Urinary bladder (tissue), 3 donors: ENCODE measurements at regions not wholly inside any gene's neighbourhood (a gene's known extent, or its start where the extent isn't known, plus 50 kb on each side); places are given as distances from the start of the nearest gene placed in this dataset.
"Not testable (repeated sequence)": the region's sequence is repeated elsewhere in the genome, so short reads cannot be mapped to it uniquely, and the experiment has no call there.

Experiments used
- DNase-seq: peaks from one replicate; pipeline ENCODE4 v3.0.0-alpha.2; 2015; ENCODE audit errors: extremely low spot score
- H3K27ac ChIP-seq: one replicate; pipeline ENCODE4 v1.5.1; 2013; ENCODE audit warnings: low read depth, mild to moderate bottlenecking, moderate library complexity
- H3K36me3 ChIP-seq: one replicate; pipeline ENCODE4 v1.6.1; 2013; ENCODE audit warnings: mild to moderate bottlenecking, moderate library complexity; ENCODE audit not compliant: insufficient read depth
- H3K4me1 ChIP-seq: one replicate; pipeline ENCODE4 v1.6.1; 2013; ENCODE audit warnings: mild to moderate bottlenecking, moderate library complexity; ENCODE audit not compliant: insufficient read depth
- H3K4me3 ChIP-seq: one replicate; pipeline ENCODE4 v1.5.1; 2013; ENCODE audit warnings: low read depth, low read length
- WGBS: extraction: QIAGEN DNeasy Blood & Tissue Kit; methylation state at CpG from one replicate; pipeline ENCODE4 v1.1.7; 2013; 5-methylcytosine and 5-hydroxymethylcytosine counted together
- donor health status: healthy with polysubstance abuse.
- donor health status: healthy.

- WGBS: 81% methylated on average over 4 of the region's 4 CpGs
- DNase-seq: no peak
- no peak overlapping the region for H3K27ac ChIP-seq
- no peaks in the 10 kb centered on the region for H3K36me3 ChIP-seq
- no peak overlapping the region for H3K4me3 ChIP-seq
- no peaks in the 10 kb centered on the region for H3K4me1 ChIP-seq
These were observed 155.8 kb downstream of the TBC1D2B start for GRCh38 chr15:77921664-77922063.

DNA sequence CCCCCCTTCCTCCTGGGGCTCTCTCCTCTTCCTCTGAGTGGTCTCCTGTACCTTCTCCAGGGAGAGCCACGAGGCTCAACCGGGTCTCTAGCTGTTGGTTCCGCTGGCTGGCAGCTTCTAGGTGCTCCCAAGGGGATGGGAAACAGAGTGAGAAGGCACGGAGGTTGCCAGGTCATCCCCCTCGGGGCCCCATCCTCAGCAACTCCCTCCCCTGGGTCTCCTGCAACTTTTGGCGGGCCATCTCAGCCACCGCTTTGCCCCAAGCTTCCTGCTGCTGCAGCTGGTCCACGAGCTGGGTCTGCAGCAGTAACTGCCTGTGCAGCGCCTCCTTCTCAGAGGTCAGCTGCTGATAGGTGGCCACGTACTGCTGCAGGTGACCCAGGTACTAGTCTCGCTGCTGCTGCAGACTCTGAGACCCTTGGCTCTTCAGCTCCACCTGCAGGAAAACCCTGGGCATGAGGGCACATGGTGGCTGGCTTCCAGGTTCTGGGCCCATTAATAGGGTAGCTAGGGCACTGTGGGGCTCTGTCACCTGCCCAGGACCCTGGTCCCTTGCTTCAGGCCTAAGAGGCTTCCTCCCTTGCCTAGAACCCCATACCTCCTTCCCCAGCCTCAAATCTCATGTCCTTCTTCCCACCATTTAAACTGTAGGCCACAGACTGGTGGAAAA, 160.4 kb downstream of the TBC1D2B start:
- H3K27ac ChIP-seq, H3K4me3 ChIP-seq, H3K4me1 ChIP-seq, H3K36me3 ChIP-seq, DNase-seq: not testable (repeated sequence)
- 66% methylated on average over 9 of the region's 11 CpGs for WGBS

DNA sequence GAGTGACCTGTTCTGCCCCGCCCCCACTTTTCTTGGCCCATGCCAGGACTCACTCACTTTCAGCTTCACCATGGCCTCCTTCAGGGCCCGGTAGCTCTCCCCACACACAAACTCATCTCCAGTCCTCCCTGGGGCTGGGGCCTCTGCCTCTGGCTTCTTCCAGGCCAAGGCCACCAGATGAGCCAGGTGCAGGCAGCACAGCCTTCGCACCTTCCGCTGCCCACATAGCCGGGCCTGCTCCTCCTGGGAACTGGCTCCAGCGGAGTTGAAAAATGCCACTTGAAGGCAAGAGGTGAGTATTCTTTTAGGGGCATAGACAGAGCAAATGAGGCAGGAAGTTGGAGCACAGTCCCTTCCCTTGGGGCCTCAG, 161.6 kb downstream of the TBC1D2B start:
- not testable (repeated sequence) for H3K4me3 ChIP-seq, DNase-seq, H3K27ac ChIP-seq, H3K4me1 ChIP-seq, H3K36me3 ChIP-seq
- 86% methylated on average over 6 of the region's 6 CpGs for whole genome bisulfite sequencing

DNA sequence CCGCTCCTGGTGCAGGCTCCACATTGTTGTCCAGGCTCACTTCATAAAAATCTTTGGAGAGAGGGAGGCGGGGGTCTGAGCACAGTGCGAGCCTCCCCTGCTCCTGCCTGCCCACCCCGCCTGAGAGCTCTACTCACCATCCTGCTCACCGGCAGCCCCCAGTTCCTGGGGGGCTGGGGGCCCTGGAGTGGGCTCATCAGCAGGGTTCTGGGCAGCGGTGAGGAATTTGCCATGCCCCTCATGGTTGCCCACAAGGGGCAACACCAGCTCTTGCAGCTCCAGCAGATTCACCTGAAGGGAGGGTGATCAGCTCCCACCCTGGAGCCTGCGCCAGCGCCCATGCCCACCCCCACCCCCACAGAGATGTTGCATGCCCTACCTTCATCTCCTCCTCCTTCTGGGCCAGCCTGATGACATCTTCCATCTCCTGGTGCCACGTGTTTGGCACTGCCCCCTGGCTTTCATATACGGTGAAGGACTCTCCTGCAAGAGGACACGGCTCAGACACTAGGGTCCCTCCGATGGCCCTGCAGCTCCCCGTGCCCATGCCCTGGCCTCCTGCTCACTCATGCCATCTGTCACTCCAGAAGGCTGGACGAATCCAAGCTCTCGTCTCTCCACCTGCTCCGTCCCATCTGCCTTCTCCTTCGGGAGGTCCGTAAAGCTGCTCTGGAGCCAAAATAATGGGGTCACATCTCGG, 162.1 kb downstream of the TBC1D2B start:
- H3K36me3 ChIP-seq: no peaks in the 10 kb centered on the region
- H3K4me3 ChIP-seq: no peak overlapping the region
- H3K27ac ChIP-seq: no peak overlapping the region
- DNase-seq: no peak
- WGBS: 73% methylated on average over 19 of the region's 19 CpGs
- no peaks in the 10 kb centered on the region for H3K4me1 ChIP-seq

DNA sequence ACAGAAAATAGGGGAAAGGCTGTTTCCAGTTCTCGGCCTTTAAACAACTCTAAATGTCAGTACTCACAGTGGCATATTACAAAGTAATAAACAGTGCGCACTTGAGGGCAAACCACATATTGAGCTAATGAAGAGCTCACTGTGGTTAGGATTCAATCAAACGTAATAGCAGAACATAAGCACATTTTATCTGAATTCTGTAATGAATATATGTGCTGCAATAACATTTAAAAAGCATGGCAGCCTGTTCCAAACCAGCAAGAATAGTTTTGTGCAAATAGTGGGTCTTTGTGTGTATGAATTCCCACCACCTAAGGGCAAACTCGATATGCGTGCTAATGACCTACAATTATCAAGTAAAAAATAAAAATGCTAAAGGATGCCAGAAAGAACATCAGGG, 163.0 kb downstream of the TBC1D2B start:
- H3K36me3 ChIP-seq, H3K4me3 ChIP-seq, H3K27ac ChIP-seq, H3K4me1 ChIP-seq, DNase-seq: not testable (repeated sequence)
- 84% methylated on average over 5 of the region's 5 CpGs for WGBS

DNA sequence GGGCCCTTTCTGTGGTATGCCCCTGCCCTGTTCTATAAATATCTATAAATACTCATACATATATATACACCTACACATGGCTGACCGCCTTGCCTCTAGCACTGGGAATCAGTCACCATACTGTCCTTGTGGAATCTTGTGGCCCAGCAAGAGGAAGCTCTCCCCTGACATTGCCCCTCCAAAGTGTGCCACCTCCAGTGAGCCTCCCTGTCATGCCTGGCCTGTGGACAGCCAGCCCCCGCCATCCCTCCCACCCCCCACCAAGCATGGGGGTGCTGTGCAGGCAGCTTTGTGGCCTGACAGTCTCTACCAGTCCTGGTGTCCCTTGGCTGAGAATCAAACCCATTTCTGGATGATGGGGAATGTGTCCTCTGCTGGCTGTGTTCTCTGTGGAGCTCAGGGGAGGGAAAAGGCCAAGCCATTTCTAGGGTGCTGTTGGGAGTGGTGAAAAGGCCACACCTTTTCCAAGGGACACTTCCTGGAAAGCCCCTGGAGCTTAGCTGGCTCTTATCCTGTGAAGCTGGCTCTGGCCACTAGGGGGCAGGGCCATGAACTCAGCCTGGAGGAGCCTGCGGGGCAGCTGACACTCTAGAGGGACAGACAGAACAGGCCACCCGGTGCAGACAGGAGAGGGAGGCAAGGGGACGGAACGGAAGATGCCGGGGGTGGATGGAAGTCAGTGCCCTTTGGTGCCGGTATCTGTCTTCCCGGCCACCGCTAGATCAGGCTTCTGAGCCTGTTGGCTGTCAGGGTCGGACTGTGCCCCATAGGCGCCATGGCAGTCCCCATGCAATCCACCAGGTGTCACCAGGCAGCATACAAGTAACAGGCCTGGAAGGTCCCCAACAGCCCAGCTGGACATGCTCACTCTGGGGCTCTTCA, 167.2 kb downstream of the TBC1D2B start:
- not testable (repeated sequence) for H3K4me3 ChIP-seq, H3K27ac ChIP-seq, H3K36me3 ChIP-seq, H3K4me1 ChIP-seq
- peak; percentile 23 for DNase-seq
- 16% methylated on average over 12 of the region's 12 CpGs for WGBS

DNA sequence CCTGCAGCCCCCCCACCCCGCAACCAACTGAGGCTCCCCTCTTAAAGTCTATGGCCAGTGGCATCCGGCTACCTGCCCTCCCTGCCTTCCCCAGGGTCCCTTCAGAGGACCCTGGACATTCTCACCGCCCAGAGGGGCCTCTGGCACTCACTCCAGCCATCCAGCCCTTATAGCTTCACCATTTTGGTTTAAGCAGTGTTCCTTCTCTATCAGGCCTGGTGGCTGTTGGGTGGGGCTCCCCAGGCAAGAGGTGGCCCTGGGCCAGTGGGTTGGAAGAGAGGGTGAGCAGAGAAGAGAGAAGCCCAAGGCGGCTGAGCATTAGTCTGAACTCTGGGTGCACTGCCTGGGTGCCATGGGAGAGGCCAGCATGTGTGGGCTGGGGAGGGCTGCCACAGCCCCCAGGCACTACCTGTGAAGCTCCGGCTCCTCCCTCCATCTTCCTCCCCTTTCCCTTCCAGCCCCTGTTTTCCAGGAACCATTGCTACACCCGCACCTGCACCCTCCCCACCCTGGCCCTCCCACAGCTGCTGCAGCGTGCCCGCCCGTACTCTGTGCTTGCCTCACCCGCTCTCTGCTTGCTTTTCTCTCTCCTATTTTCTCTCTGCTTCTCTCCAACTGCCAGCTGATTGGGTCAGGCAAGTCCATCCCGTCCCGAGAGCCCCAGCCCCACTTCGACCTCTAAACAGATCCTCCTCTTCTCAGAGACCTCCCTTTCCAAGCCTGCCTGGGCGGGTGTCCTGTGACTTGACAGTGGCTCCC, 168.2 kb downstream of the TBC1D2B start:
- Histone ChIP-seq H3K4me1 (no peaks in the 10 kb centered on the region), H3K4me3 (no peak overlapping the region), H3K27ac (no peak overlapping the region), H3K36me3 (no peaks in the 10 kb centered on the region)
- no peak for DNase-seq
- 78% methylated on average over 14 of the region's 14 CpGs for WGBS

GRCh38 chr15:77908752-77909111, 168.8 kb downstream of the TBC1D2B start:
- not testable (repeated sequence) for H3K27ac ChIP-seq, DNase-seq, H3K4me1 ChIP-seq, H3K36me3 ChIP-seq, H3K4me3 ChIP-seq
- WGBS: 84% methylated on average over 7 of the region's 7 CpGs

DNA sequence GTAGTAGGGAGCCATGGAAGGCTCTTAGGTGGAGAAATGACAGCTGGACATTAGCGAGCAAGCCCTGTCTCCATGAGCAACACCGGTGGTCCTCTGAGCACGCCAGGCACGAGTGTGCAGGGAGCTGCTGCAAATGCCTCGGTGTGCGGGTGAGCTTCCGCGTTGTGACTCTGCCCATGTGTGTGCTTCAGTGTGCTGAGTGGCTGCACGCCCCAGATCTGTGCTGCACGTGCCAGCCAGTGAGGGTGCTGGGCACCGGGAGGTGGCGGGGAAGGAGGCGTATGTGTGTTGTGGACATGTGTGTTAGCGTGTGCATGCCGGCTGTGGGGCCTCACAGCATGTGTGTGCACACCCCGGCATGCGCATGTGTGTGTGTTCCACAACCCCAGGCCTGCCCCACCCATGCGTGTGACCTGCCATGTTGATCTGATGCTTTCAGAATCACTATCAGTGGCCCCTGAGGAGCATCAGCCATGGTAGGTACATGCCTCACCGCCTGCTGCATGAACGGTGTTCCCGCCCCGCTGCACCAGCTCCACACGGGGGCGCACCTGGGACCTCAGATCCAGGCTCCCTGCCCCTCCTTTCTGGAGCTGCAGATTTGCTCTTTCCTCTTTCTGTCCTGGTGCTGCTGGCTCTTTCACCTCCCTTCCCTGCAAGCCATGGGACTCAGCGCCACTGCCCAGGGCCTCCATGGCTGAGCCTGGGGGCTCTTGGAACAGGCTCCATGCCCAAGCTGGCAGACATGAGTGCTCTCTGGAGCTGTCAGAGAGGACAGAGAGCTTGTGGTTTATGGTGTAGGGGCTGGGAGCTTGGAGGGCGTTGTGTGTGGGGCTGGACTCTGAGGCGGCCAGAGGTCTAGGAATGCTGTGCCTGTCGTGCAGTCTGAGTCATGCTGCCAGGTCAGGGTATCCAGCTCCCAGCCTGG, 169.4 kb downstream of the TBC1D2B start:
- H3K36me3 ChIP-seq: no peaks in the 10 kb centered on the region
- WGBS: 62% methylated on average over 28 of the region's 28 CpGs
- H3K4me3 ChIP-seq: no peak overlapping the region
- H3K27ac ChIP-seq: no peak overlapping the region
- H3K4me1 ChIP-seq: no peaks in the 10 kb centered on the region
- DNase-seq: no peak

DNA sequence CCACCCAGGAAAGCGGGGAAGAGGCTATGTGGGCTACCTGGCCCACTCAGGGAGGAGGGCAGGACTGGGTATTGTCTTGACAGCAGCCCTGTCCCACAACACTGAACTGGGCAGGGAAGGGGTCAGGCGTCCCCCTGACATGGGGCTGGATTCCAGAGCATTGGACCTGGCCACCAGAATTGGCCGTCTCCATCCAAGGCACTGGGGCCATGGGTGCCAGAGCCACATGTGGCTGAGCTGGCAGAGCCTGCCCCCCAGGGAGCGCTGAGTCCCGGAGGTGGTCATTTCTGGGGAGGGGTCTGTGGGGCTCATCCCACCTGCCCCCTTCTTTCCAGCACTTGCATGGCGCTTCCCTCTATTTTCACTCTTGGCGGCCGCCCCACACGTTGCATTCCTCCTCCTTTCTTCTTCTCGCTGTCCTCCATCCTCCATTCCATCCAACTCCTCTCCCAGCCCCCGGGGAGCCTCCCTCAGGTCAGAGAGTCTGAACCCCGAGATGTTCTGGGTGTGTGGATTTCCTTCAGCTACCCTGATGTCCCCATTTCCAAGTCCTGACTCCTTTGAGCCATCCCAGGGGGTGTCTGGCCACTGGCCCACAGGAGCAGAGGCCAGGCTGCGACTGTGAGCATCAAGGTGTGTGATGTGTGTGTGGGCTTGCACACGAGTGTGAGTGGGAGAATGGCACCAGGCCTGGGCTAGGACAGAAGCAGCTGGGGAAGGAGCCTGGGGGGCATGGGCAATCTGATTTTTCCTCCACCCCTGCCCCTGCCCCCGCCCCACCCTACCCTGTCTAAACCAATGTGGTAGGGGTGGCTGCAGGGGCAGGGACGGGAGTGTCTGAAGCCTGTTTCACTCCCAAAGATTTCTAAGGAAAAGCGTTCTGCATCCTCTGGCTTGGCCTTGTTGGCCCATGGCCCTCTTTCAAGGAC, 171.2 kb downstream of the TBC1D2B start:
- not testable (repeated sequence) for DNase-seq, H3K27ac ChIP-seq, H3K4me1 ChIP-seq, H3K36me3 ChIP-seq, H3K4me3 ChIP-seq
- 74% methylated on average over 17 of the region's 17 CpGs for WGBS

- no peak overlapping the region for H3K27ac ChIP-seq
- DNase-seq: no peak
These were observed 172.1 kb downstream of the TBC1D2B start for GRCh38 chr15:77905301-77905920.

More at GRCh38 chr15:77905301-77905920, 172.1 kb downstream of the TBC1D2B start:
- WGBS: 84% methylated on average over 13 of the region's 13 CpGs
- H3K36me3 ChIP-seq: no peaks in the 10 kb centered on the region
- H3K4me1 ChIP-seq: no peaks in the 10 kb centered on the region
- no peak overlapping the region for H3K4me3 ChIP-seq
